HepG2 (cell line): ENCODE measurements at regions not wholly inside any gene's neighbourhood (a gene's known extent, or its start where the extent isn't known, plus 50 kb on each side); places are given as distances from the start of the nearest gene placed in this dataset.
A peak's percentile ranks its signal among the peaks of the same experiment; 100 is the strongest.

ENCODE experiments used
- ARNTL ChIP-seq: sonication (generic); formaldehyde crosslinking; IDR thresholded peaks from 2 replicates; pipeline ENCODE4 v1.4.0; 2020; ENCODE audit warnings: mild to moderate bottlenecking, missing genetic modification reagents
- CEBPB ChIP-seq: IDR thresholded peaks from 2 replicates; pipeline ENCODE4 v1.6.1; 2011; ENCODE audit warnings: low read depth, low read length, improper control_type of control experiment, borderline replicate concordance
- CENPT ChIP-seq: sonication (generic); formaldehyde crosslinking; IDR thresholded peaks from 2 replicates; pipeline ENCODE4 v1.8.0; 2022; ENCODE audit warnings: low read depth, mild to moderate bottlenecking, moderate library complexity, missing genetic modification reagents
- MAFG ChIP-seq: sonication (generic); formaldehyde crosslinking; IDR thresholded peaks from 2 replicates; pipeline ENCODE4 v1.5.1; 2020; ENCODE audit warnings: mild to moderate bottlenecking, missing genetic modification reagents
- NBN ChIP-seq: fragments of 450-650 bp; conservative IDR thresholded peaks from 2 replicates; pipeline ENCODE4 v1.6.1; 2017
- NCOA1 ChIP-seq: sonication (generic); formaldehyde crosslinking; IDR thresholded peaks from 2 replicates; pipeline ENCODE4 v1.9.0; 2021; ENCODE audit warnings: missing genetic modification reagents
- NR2F6 ChIP-seq, 2 experiments: IDR thresholded peaks; 2 replicates each; pipeline ENCODE4 v1.6.1; 2016; ENCODE audit warnings: antibody characterized with exemption in 1 of 2, mild to moderate bottlenecking in 1 of 2
- NR3C1 ChIP-seq: sonication (generic); formaldehyde crosslinking; IDR thresholded peaks from 2 replicates; pipeline ENCODE4 v1.4.0; 2020; ENCODE audit warnings: missing genetic modification reagents
- PHF21A ChIP-seq: sonication (generic); formaldehyde crosslinking; IDR thresholded peaks from 2 replicates; pipeline ENCODE4 v1.5.0; 2020; ENCODE audit warnings: mild to moderate bottlenecking, missing genetic modification reagents
- PRMT3 ChIP-seq: sonication (generic); formaldehyde crosslinking; IDR thresholded peaks from 2 replicates; pipeline ENCODE4 v1.8.1; 2022; ENCODE audit warnings: low read depth, mild to moderate bottlenecking, moderate library complexity, missing genetic modification reagents, borderline replicate concordance
- SKI ChIP-seq: fragments of 450-650 bp; IDR thresholded peaks from one replicate; pipeline ENCODE4 v1.6.1; 2018; ENCODE audit warnings: mild to moderate bottlenecking; ENCODE audit not compliant: partially characterized antibody
- SNAPC2 ChIP-seq: sonication (generic); formaldehyde crosslinking; IDR thresholded peaks from 2 replicates; pipeline ENCODE4 v1.8.1; 2022; ENCODE audit warnings: mild to moderate bottlenecking, missing genetic modification reagents
- SYNCRIP ChIP-seq: fragments of 200-400 bp; formaldehyde crosslinking; IDR thresholded peaks from 2 replicates; pipeline ENCODE4 v1.6.1; 2018; ENCODE audit warnings: mild to moderate bottlenecking, low read depth, low read length; ENCODE audit not compliant: insufficient read depth
- XRCC5 ChIP-seq: fragments of 200-400 bp; formaldehyde crosslinking; optimal IDR thresholded peaks from 2 replicates; pipeline ENCODE3; 2017; ENCODE audit warnings: mild to moderate bottlenecking, low read length
- ZFX ChIP-seq: sonication (generic); formaldehyde crosslinking; IDR thresholded peaks from 2 replicates; pipeline ENCODE4 v1.4.0; 2020; ENCODE audit warnings: mild to moderate bottlenecking, low read depth, missing genetic modification reagents, moderate library complexity
- ZNF234 ChIP-seq: sonication (generic); formaldehyde crosslinking; conservative IDR thresholded peaks from 2 replicates; pipeline ENCODE4 v1.5.1; 2020; ENCODE audit warnings: mild to moderate bottlenecking, missing genetic modification reagents
- ZNF24 ChIP-seq: fragments of 450-650 bp; IDR thresholded peaks from 2 replicates; pipeline ENCODE4 v1.6.1; 2017; ENCODE audit warnings: antibody characterized with exemption, mild to moderate bottlenecking
- ZNF335 ChIP-seq: sonication (generic); formaldehyde crosslinking; IDR thresholded peaks from 2 replicates; pipeline ENCODE4 v1.4.0; 2020; ENCODE audit warnings: missing genetic modification reagents
- ZNF567 ChIP-seq: sonication (generic); formaldehyde crosslinking; IDR thresholded peaks from 2 replicates; pipeline ENCODE4 v1.8.1; 2023; ENCODE audit warnings: mild to moderate bottlenecking, missing genetic modification reagents, borderline replicate concordance
- ZNF772 ChIP-seq: sonication (generic); formaldehyde crosslinking; IDR thresholded peaks from 2 replicates; pipeline ENCODE4 v1.5.0; 2020; ENCODE audit warnings: mild to moderate bottlenecking, missing genetic modification reagents
- TF ChIP-seq, protein P1 (sequence below), 2 experiments: sonication (generic) in 1 of 2; formaldehyde crosslinking in 1 of 2; IDR thresholded peaks; 2 replicates each; pipeline versions ENCODE4 v1.4.0 to v1.6.1; 2016 to 2020; ENCODE audit warnings: borderline replicate concordance in 1 of 2, low read depth in 1 of 2, mild to moderate bottlenecking in 1 of 2, missing genetic modification reagents in 1 of 2
- TF ChIP-seq, protein P2 (sequence below): sonication (generic); formaldehyde crosslinking; IDR thresholded peaks from 2 replicates; pipeline ENCODE4 v1.4.0; 2020; ENCODE audit warnings: missing genetic modification reagents, borderline replicate concordance

DNA sequence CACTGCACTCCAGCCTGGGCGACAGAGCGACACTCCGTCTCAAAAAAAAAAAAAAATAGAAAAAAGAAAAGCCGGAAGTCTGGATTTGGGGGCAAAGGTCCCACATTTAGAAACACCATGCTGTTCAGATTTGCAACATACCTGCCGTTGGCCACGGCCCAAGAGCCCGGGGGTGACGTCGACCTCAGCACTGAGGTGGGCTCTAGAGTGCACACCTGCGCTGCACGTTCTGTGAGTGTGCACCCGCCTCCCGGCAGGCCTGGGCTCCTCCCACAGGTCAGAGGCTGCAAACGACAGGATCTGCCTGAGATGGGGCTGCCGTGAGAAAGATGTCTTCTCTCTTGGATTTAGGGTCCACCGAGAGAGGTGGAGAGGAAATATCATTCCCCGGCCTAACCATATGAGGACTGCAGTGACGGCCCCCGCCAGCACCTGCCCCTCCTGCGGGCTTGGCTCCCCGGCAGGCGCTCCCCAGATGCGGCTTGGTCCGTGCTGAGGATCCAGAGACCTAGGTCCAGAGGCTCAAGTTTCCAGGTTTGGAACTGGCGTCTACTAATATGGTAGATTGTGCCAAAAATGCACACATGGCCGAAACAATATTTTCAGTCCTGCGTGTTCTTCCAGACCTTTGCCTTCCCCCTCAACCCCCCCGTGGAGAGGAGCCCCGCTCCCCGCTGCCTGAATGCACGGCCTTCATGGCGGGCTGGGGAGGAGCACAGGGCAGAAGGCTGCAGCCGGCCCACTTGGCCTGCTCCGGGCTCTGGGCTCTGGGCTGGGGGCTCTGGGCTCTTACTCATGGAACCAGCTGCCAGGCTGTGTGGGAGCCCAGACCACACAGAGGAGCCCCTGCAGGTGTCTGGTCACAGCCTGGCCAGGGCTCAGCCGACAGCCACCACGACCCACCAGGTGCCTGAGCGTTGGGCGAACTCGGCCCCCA is 58.8 kb upstream of the FBRSL1 start (continued):
- TF ChIP-seq, protein P1, sequence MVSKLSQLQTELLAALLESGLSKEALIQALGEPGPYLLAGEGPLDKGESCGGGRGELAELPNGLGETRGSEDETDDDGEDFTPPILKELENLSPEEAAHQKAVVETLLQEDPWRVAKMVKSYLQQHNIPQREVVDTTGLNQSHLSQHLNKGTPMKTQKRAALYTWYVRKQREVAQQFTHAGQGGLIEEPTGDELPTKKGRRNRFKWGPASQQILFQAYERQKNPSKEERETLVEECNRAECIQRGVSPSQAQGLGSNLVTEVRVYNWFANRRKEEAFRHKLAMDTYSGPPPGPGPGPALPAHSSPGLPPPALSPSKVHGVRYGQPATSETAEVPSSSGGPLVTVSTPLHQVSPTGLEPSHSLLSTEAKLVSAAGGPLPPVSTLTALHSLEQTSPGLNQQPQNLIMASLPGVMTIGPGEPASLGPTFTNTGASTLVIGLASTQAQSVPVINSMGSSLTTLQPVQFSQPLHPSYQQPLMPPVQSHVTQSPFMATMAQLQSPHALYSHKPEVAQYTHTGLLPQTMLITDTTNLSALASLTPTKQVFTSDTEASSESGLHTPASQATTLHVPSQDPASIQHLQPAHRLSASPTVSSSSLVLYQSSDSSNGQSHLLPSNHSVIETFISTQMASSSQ (IDR thresholded peaks at IDR 0.05; ENCODE audit: low read depth): no peak
- TF ChIP-seq, protein P1 (CRISPR knock-in tag; IDR thresholded peaks at IDR 0.05; ENCODE audit: borderline replicate concordance): no peak
- TF ChIP-seq NBN (no peak), ZNF772 (CRISPR knock-in tag) (no peak), XRCC5 (no peak), SNAPC2 (CRISPR knock-in tag) (no peak), PHF21A (CRISPR knock-in tag) (no peak), ZNF24 (no peak), SYNCRIP (no peak), NR3C1 (CRISPR knock-in tag) (no peak), SKI (no peak), PRMT3 (CRISPR knock-in tag) (no peak), ZNF335 (CRISPR knock-in tag) (0 out of 2 replicates have a peak, but pooled peaks have one; percentile 27), NCOA1 (CRISPR knock-in tag) (no peak), ZFX (peak; percentile 48; the same call in 1 of the 2 replicates), ARNTL (CRISPR knock-in tag) (no peak), CEBPB (no peak), ZNF234 (CRISPR knock-in tag) (no peak), ZNF567 (no peak), CENPT (CRISPR knock-in tag) (0 out of 2 replicates have a peak, but pooled peaks have one; percentile 52), MAFG (no peak), NR2F6 (IDR thresholded peaks at IDR 0.05) (no peak), NR2F6 (CRISPR knock-in tag; IDR thresholded peaks at IDR 0.05) (peak; percentile 57)
- TF ChIP-seq, protein P2, sequence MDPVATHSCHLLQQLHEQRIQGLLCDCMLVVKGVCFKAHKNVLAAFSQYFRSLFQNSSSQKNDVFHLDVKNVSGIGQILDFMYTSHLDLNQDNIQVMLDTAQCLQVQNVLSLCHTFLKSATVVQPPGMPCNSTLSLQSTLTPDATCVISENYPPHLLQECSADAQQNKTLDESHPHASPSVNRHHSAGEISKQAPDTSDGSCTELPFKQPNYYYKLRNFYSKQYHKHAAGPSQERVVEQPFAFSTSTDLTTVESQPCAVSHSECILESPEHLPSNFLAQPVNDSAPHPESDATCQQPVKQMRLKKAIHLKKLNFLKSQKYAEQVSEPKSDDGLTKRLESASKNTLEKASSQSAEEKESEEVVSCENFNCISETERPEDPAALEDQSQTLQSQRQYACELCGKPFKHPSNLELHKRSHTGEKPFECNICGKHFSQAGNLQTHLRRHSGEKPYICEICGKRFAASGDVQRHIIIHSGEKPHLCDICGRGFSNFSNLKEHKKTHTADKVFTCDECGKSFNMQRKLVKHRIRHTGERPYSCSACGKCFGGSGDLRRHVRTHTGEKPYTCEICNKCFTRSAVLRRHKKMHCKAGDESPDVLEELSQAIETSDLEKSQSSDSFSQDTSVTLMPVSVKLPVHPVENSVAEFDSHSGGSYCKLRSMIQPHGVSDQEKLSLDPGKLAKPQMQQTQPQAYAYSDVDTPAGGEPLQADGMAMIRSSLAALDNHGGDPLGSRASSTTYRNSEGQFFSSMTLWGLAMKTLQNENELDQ (CRISPR knock-in tag): no peak
